Stimulated activated CD4-positive, alpha-beta T cell treated with anti-CD3 and anti-CD28 coated beads, Interleukin-2, amount 100 ng/mL, for 48 hours (primary cell): ENCODE measurements at regions not wholly inside any gene's neighbourhood (a gene's known extent, or its start where the extent isn't known, plus 50 kb on each side); places are given as distances from the start of the nearest gene placed in this dataset.

Experiments used
- DNase-seq, 2 donors: peaks; one replicate each; pipeline ENCODE4 v3.0.0-alpha.2; 2020

- no peak for DNase-seq
Observed at GRCh38 chr13:50326271-50326670, 311.0 kb downstream of the KCNRG start.

GRCh38 chr13:50326811-50327210, 311.6 kb downstream of the KCNRG start:
- DNase-seq, result no peak

GRCh38 chr13:50334115-50334778, 319.0 kb downstream of the KCNRG start:
- no peak for DNase-seq

GRCh38 chr13:50334944-50335343, 319.7 kb downstream of the KCNRG start:
- no peak for DNase-seq

- DNase-seq, result no peak
Observed at GRCh38 chr13:50339271-50339670, 324.0 kb downstream of the KCNRG start.

GRCh38 chr13:50340146-50340545, 324.9 kb downstream of the KCNRG start:
- DNase-seq, result no peak

GRCh38 chr13:50340551-50341287, 325.5 kb downstream of the KCNRG start:
- DNase-seq, result no peak

GRCh38 chr13:50341526-50341925, 326.3 kb downstream of the KCNRG start:
- no peak for DNase-seq

- no peak for DNase-seq
Observed at GRCh38 chr13:50344717-50345116, 329.5 kb downstream of the KCNRG start.

- DNase-seq, result no peak
Observed at GRCh38 chr13:50345804-50346203, 330.6 kb downstream of the KCNRG start.

- no peak for DNase-seq
Observed at GRCh38 chr13:50348371-50348770, 333.1 kb downstream of the KCNRG start.

GRCh38 chr13:50352720-50353480, 337.7 kb downstream of the KCNRG start:
- no peak for DNase-seq

GRCh38 chr13:50353651-50354415, 338.6 kb downstream of the KCNRG start:
- DNase-seq, result no peak

- DNase-seq, result no peak
Observed at GRCh38 chr13:50355797-50356196, 340.6 kb downstream of the KCNRG start.

GRCh38 chr13:50357136-50357535, 341.9 kb downstream of the KCNRG start:
- DNase-seq, result no peak

- no peak for DNase-seq
Observed at GRCh38 chr13:50357586-50358118, 342.4 kb downstream of the KCNRG start.

- DNase-seq, result no peak
Observed at GRCh38 chr13:50358231-50359040, 343.2 kb downstream of the KCNRG start.

GRCh38 chr13:50359041-50359367, 343.8 kb downstream of the KCNRG start:
- no peak for DNase-seq

GRCh38 chr13:50359779-50360178, 344.5 kb downstream of the KCNRG start:
- DNase-seq, result no peak

- no peak for DNase-seq
Observed at GRCh38 chr13:50360637-50361036, 345.4 kb downstream of the KCNRG start.

GRCh38 chr13:50361282-50361681, 346.0 kb downstream of the KCNRG start:
- DNase-seq, result no peak
